HG03442 (cell line): ENCODE measurements at regions not wholly inside any gene's neighbourhood (a gene's known extent, or its start where the extent isn't known, plus 50 kb on each side); places are given as distances from the start of the nearest gene placed in this dataset.

Experiments used
- ATAC-seq: cut with Tn5 transposase; IDR thresholded peaks from one replicate; pipeline ENCODE4 v1.9.1; 2021; ENCODE audit warnings: mild to moderate bottlenecking, moderate library complexity; ENCODE audit not compliant: unreplicated experiment

DNA sequence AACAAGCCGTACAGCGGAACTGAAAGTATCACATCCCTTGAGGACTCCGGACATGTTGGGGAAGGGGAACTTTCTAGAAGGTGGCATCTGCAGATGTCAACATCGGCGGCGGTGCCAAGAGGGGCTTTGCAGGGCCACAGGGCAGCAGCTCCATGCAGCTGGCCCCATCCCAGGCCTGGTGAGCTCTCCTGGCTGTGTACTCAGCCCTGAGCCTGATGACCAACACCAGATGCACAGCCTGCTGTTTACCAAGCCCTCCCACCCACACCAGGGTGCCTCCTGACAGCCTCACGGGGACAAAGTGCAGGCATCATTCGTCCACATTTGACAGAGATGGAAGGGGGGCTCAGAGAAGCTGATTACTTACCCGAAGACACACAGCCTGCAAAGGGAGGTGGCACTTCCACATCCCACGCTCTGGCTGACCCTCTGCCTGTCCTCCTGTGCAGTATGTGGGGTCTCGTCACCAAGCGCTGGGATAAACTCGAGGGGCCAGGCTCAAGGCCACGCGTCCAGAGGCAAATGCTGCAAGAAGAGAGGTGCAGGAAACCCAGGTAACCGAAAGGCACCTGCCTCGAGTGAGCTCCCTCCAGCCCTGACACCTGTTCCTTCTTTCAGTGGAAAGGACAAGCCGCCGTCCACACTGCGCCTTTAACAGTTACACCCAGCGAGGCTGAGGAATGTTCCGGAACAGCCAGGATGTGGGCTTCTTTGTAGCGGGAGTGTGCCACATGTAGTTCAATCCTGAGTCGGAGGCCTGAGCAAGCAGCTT lies 69.0 kb upstream of the ASAP2 start:
- no peak for ATAC-seq

DNA sequence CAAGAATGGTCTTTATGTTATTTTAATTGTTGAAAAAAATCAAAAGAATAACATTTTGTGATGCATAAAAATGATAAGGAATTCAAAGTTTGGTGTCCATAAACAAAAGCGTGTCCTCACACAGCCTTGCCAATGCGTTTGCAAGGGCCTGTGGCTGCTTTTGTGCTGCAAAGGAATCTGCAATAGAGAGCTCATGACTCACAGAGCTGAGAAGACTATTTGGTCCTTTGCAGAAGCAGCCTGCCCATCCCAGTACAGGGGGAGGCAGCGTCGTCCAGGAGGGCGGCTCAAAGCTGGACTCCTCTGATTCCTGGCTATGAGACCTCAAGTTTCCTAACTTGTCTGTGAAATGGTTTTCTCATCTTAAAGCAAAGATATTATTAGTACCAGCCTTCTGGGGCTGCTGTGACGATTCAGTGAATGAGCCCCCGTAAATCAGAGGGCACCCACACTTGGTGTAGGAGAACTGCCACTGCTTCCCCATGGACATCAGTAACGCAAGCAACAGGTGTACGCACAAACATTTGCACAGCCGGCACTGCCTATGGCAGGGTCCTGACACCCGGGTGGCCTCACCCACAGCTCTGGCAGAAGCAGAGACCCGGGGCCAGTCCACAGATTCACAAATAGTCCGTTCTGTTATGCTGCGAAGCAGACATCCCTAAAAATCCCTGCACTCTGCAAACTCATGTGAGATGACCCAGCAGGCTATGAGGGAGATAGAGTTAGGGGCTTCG lies 70.6 kb upstream of the ASAP2 start:
- ATAC-seq, result no peak

DNA sequence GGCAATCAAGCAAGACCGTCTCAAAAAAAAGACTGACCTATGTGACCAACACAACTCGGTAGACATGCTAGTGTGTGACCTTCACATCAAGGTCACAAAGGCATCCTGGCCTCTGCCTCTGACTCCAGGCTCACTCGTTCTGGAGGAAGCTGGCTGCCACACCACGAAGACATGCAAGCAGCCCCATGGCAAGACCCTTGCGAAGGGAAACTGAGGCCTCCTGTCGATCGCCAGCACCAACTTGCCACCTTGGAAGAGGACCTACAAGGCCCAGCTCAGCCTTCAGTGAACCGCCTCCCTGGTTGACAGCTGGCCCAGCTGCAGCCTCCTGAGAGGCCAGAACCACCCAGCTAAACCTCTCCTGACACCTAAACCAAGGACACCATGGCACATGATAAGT lies 79.3 kb upstream of the ASAP2 start:
- ATAC-seq, result no peak

DNA sequence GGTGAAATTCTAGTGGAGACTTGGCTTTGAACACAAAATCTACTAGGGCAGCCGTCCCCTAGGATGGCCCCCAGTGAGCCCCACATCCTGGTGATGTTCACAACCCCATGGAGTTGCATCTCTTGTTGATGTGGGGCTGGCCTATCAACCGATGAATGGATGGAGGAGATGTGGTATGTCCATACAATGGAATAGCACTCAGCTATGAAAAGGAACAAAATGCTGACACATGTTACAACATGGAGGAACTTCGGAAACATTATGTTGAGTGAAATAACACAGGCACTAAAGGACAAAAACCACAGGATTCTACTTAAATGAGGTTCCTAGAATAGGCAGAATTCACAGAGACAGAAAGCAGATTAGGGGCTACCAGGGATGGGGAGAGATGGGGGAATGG lies 80.1 kb upstream of the ASAP2 start:
- ATAC-seq, result no peak

DNA sequence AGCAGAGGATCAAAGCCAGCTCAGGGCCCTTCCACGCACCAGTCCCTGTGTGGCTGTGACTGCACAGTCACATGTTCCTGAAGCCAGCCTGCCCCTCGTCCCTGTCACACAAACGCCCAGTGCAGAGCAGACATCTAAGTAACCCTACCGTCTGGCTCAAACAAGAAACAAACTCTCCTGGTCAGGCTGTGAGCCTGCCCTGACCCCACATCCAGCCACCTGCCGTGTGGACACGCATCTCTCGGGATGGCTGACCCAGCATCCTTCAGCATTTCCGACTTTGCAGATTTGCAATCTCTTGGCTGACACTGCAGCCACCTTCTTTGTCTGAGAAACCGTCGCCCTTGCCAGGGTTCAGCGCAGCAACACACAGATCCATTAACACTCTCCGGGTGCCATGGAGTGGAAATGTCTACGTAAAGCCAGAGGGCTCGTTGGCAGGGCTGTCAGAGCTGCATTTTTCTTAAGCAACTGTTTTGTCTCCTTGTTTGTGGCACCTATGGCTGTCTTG lies 82.3 kb upstream of the ASAP2 start:
- no peak for ATAC-seq

DNA sequence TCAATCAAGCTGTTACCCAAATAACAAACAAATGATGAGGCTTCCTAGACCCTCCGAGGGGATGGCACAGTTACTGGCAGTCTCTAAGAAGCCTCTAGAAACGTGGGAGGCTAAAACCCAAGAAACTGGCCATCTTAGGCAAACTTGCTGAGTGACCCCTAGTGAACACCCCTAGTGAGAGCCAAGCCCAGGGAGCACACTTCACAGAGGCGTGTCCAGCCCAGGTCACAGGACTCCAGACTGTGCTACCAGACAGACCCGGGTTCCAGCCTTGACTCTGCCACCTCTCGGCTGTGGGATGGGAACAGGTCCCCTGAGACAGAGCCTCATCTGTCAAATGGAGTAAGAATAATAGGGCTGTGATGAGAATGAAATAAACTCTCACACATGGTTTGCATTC lies 83.5 kb upstream of the ASAP2 start:
- no peak for ATAC-seq

DNA sequence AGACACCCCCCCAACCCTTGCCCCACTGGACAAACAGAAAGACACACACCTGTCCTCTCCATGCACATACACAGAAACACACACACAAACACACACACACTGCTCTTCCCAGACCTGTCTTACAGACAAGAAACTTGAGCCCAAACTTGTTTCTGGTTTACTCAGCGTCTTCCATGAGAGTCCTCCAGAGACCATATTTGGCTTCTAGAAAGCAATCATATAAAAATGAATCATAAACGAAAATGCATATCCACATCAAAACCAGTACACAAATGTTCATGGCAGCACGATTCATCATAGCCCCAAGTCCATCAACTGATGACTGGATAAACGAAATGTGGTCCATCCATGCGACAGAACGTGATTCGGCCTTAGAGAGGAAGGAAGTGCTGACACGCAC lies 84.2 kb upstream of the ASAP2 start:
- no peak for ATAC-seq

DNA sequence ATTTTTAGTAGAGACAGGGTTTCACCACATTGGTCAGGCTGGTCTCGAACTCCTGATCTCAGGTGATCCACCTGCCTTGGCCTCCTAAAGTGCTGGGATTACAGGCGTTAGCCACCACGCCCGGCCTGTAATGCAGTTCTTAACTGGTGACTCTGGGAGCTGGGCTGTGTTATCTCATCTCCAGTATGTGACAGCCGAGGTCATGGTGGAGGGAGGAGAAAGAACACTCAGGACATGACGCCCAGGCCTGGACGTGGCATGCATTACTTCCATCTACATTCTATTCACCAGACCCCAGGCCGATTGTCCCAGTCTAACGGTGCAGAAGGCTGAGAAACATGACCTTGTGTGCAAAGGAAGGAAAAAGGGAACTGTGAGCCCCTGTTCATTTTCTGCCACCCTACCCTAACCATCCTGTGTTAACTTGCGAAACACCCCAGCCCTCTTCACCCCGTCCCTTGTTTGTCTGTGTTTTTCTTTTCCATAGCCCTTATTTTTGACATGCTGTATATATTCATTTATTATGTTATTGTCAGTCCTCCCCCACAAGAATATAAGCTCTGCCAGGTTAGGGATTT lies 88.1 kb upstream of the ASAP2 start:
- ATAC-seq, result no peak

DNA sequence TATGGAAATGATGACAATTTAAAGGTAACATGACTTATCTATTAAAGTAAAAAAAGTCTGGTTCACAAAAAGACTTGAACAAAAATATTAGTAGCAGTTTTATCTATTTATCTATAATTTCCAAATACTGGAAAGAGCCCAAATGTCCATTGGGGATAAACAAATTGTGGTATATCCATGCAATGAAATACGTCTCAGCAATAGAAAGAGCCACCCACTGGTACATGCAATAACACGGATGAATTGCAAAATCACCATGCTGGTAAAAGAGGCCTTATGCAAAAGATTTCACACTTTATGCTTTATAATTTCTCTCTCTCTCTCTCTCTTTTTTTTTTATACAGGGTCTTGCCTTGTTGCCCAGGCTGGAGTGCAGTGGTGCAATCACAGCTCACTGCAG lies 91.4 kb upstream of the ASAP2 start:
- ATAC-seq, result no peak

DNA sequence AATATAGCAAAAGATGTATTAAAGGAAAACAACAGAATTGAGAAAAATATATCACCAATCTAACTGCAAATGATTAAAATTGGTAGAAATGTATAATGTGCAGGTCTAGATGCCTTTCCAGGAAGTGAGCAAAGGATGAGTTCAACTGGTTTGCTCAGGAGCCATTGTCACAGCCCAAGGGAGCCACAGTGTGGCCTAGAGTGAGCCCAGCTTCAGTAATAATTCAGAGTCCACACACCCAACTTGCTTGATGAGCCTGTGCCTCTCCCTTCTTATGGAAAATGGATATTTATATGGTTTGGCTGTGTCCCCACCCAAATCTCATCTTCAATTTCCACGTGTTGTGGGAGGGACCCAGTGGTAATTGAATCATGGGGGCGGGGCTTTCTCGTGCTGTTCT lies 92.2 kb upstream of the ASAP2 start:
- ATAC-seq, result no peak

DNA sequence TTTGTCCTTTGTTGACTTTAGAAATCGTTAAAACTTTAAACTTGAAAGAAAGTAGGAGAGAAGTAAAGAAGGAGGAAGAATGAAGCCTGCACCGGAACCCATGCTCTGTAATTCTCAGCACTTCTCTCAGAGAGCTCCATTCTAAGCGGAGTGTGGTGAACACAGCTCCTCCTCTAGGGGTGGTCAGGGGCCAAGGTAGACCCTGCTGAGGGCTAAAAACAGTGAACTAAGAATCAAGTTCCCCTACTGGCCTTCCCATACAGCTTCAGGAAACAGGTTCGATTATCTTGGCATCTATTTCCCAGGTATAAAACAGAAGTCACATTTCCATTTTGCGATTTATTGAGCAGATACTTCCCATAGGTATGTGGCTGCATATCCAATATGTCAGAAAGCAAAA lies 92.7 kb upstream of the ASAP2 start:
- no peak for ATAC-seq

DNA sequence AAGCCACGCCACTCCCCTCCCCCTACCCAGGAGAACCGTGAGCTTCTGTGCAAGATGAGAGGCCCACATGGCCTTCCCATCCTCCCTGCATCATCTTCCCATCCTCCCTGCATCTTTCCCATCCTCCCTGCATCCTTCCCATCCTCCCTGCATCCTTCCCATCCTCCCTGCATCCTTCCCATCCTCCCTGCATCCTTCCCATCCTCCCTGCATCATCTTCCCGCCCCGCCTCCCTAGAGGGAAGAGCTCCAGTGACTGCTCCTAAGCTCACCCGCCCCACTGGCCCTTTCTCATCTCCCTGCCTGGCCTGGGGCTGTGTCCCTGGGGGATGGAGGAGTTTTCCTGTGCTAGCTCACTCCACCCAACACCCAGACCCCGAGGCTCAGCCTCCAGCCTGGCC lies 93.3 kb upstream of the ASAP2 start:
- ATAC-seq, result no peak

DNA sequence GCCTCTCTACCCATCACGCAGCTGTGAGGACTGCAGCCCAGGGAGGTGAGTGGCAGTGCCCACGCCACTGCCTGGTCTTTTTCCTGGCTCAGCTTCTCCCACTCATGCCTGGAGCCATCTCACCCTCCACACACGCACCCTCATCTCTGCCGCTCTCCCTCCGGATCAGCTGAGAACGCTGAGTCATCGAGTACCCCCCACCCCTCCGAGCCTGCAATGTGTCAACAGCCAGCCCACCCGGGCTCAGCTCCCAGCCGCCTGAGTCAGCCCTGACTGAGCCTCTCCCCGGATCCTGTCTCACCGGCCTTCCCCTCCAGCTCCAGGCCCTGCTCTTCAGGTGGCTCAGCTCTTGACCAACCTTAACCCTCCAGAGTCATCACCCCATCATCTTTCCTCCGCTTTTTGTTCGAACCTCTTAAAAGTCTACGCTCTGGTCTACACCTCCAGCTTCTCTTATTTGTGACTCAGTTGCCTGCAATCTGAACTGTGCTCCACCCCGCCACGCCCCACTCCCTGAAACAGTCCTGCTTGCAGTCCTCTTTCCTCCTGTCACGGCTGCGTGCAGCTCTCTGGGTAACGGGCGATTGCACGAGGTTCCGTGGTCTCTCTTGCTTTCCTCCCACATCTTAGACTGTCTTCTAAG lies 94.4 kb upstream of the ASAP2 start:
- no peak for ATAC-seq

DNA sequence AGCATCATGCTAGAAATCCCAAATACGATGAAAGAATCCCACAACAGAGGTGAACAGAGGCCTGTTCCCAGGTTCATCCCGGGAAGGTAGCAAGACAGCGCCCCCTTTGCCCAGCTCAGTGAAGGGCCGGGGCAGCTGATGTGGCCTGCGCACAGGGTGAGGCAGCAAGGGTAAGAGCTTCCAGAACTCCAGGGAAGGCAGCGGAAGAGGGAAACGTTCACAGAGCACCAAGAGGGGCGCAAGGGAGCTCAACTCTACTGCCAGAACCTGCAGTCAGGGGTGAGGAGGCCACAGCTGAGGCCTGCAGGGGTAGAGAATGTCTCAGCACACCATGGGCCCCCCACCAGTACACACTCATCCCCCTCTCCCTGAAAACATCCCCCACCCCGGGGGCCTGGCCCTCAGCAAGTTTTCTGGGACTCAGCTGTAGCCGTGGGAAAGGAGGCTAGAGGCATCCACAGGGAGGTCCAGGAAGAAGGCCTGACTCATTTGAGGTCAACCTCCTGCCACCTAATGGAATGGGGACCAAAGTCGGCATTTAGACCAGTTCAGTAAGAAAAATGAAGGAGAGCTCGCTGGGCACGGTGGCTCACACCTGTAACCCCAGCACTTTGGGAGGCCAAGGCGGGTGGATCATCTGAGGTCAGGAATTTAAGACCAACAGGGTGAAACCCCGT lies 95.6 kb upstream of the ASAP2 start:
- no peak for ATAC-seq

DNA sequence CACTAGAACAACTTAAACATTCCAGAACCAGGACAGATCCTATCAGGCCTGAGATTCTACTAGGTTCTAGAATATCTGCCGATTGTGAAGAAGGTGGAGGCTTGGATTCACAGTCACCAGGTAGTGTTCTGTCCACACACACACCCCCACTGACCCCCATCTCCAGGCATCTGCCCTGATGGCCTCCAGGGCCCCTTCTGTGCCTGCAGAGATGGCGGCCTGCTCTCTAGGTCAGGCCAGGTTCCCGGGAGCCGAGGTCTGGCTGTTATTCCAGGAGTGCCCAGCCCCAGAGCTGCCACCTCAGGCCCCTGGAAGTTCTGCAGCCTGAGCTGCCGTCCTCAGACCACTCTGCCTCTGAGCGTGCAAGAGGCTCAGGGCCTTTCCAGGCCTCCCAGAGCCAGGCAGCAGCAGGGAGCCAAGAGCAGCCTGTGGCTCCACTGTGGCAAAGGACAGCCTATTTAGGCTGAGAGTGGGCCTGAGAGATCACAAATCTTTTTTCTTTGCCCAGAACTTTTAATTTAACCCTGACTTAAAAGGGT lies 96.2 kb upstream of the ASAP2 start:
- no peak for ATAC-seq

DNA sequence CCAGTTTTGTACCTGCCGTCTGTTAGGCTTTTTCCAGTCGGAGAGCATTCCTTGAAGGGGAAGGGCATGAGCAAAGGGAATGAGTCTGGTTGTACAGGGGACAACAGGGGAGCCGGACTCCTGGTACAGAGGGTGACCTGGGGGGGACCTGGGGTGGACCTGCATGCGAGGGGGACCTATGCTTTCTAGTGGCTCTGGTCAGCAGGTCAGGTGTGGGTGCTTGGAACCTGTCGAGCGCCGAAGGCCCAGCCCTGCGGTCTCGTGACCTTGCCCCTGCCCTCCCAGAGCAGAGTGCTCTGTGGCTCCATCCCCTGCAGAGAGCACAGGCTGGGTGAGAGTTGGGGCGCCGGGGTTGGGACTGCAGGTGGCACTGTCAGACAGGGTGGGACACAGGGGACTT lies 96.7 kb upstream of the ASAP2 start:
- ATAC-seq, result no peak

DNA sequence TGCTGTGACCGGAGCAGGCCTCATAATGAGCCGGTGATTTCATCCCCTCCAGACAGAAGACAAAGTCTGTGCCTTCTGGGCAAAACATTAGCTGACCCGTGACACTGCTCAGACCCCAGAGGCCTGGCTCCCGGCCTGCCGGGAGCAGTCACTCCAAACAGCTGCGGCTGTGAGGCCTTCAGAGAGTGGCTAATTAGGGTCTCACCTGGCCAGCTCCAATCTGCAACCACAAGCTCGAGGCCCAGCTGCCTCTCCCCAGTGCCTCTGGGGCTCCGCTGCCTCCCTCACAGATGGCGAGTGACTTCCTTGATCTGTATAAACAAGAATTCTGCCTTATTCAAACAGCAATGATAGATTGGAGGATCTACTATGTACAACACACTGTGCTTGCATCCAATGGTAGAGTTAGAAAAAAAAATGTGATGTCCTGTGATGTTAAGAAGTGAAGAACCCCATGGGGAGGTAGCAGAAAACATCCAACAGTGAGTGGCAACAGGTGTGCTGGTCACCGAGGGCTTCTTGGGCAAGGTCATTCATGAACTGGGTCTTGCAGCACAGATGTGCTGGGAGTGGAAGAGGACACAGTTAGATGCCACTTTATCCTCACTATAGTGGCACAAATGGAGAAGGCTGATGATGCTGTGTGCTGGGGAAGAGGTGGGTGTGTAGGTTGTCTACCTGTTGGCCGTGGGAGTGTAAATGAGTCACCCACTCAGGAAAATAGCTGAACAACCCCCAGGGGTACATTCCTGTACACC lies 98.2 kb upstream of the ASAP2 start:
- ATAC-seq, result no peak

DNA sequence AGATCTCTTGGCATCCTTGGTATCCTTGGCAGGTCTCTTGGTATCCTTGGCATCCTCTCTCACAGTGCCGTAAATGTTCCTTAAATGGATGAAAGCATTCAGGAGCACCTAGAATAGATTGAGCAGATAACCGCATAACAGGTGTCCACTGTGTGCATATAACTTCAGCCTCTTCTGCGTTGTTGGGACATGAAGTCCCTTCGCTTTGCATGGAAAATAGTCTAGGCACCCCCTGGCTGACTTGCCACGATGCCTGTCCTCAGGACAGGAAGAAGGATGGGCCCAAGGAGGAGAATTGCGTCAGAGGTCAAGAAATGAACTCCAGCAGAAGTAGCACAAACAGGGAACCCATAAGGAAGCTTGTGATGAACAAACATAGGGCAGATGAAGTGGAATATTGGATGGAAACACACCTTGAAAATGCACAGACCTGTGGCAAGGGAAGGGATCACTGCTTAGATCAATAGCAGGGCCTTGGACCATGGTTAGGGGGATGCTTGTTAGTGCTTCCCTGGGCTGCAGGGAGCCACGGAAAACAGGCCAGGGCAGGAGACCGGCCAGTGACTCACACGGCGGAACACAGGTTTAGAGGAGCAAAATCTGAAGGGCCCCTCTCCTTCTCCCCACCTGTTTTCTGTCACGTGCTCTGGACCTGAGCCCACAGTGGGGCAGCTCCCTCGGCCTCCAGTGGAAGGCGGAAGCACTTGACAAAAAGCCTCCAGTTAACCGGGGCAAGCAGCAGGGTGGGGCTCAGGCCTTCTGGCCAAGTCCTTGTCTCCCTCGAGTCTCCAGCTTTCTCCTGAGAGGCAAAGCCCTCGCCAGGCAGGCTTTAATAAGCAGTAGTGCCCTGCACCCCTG lies 99.2 kb upstream of the ASAP2 start:
- ATAC-seq, result no peak
